Naive thymus-derived CD4-positive, alpha-beta T cell (primary cell): ENCODE measurements at regions not wholly inside any gene's neighbourhood (a gene's known extent, or its start where the extent isn't known, plus 50 kb on each side); places are given as distances from the start of the nearest gene placed in this dataset.

ENCODE experiments used
- ATAC-seq: fragments of 150-1000 bp; cut with Tn5 transposase; 2 replicates; pipeline ENCODE4 v1.10.0; 2021; ENCODE audit warnings: mild to moderate bottlenecking, moderate library complexity
- CTCF ChIA-PET: fragments of 350-600 bp; sonication (Branson Sonifier 250); formaldehyde crosslinking; loops from one replicate; lab custom pipeline; 2021; ENCODE audit warnings: antibody characterized with exemption; lab: Charles Lee
- POLR2A ChIA-PET: fragments of 350-600 bp; sonication (Branson Sonifier 250); formaldehyde crosslinking; loops from one replicate; lab custom pipeline; 2021; ENCODE audit warnings: antibody characterized with exemption, inconsistent platforms; lab: Charles Lee
- DNase-seq, 9 donors: peaks; one replicate each; pipeline versions ENCODE4 v3.0.0 to v3.0.0-alpha.2; 2020 to 2022; ENCODE audit warnings: mixed read lengths in 1 of 9
- H3K27ac ChIP-seq: one replicate; pipeline ENCODE4 v1.7.0; 2013; ENCODE audit warnings: mild to moderate bottlenecking, low read depth, low read length, moderate library complexity
- H3K27me3 ChIP-seq, 2 donors: one replicate each; pipeline ENCODE4 v1.7.0; 2013; ENCODE audit warnings: low read length in 2 of 2, mild to moderate bottlenecking in 2 of 2, moderate library complexity in 2 of 2; ENCODE audit not compliant: control insufficient read depth in 2 of 2, insufficient read depth in 2 of 2
- H3K36me3 ChIP-seq, 3 experiments: 1 replicate in 2 of 3; 2 replicates in 1 of 3; pipeline ENCODE4 v1.7.0; 2013; ENCODE audit warnings: low read length in 3 of 3, mild to moderate bottlenecking in 3 of 3, moderate library complexity in 1 of 3; ENCODE audit not compliant: insufficient read depth in 3 of 3, control insufficient read depth in 2 of 3
- H3K4me1 ChIP-seq, 2 donors: one replicate each; pipeline ENCODE4 v1.7.0; 2013; ENCODE audit warnings: low read length in 2 of 2, mild to moderate bottlenecking in 2 of 2, moderate library complexity in 1 of 2; ENCODE audit not compliant: control insufficient read depth in 2 of 2, insufficient read depth in 2 of 2
- H3K4me3 ChIP-seq: 2 replicates; pipeline ENCODE4 v1.7.0; 2013; ENCODE audit warnings: mild to moderate bottlenecking, low read length
- H3K9me3 ChIP-seq, 3 experiments: 1 replicate in 2 of 3; 2 replicates in 1 of 3; pipeline ENCODE4 v1.7.0; 2013; ENCODE audit warnings: low read length in 3 of 3; ENCODE audit not compliant: control insufficient read depth in 2 of 3
- H3K27ac Mint-ChIP-seq, 9 donors: one replicate each; pipeline ENCODE4 v1.8.0; 2020 to 2022; ENCODE audit warnings: mixed read lengths in 9 of 9, mild to moderate bottlenecking in 8 of 9, moderate library complexity in 5 of 9, inconsistent platforms in 2 of 9
- H3K27me3 Mint-ChIP-seq, 5 donors: one replicate each; pipeline ENCODE4 v1.8.0; 2021 to 2022; ENCODE audit warnings: mixed read lengths in 5 of 5, mild to moderate bottlenecking in 1 of 5
- H3K36me3 Mint-ChIP-seq, 5 donors: one replicate each; pipeline ENCODE4 v1.8.0; 2020 to 2022; ENCODE audit warnings: mixed read lengths in 5 of 5, mild to moderate bottlenecking in 3 of 5, inconsistent platforms in 1 of 5
- H3K4me1 Mint-ChIP-seq, 7 donors: one replicate each; pipeline ENCODE4 v1.8.0; 2020 to 2022; ENCODE audit warnings: mixed read lengths in 7 of 7, mild to moderate bottlenecking in 3 of 7, inconsistent platforms in 1 of 7
- H3K4me3 Mint-ChIP-seq, 10 donors: one replicate each; pipeline ENCODE4 v1.8.0; 2020 to 2022; ENCODE audit warnings: mild to moderate bottlenecking in 10 of 10, mixed read lengths in 10 of 10, moderate library complexity in 6 of 10, inconsistent platforms in 2 of 10
- H3K9me3 Mint-ChIP-seq, 11 donors: one replicate each; pipeline ENCODE4 v1.8.0; 2020 to 2022; ENCODE audit warnings: mixed read lengths in 11 of 11, mild to moderate bottlenecking in 4 of 11, inconsistent platforms in 1 of 11, moderate library complexity in 1 of 11
- intact Hi-C, 2 donors: fragments of 100-400 bp; cut with micrococcal nuclease; formaldehyde crosslinking; loops; one replicate each; pipeline ENCODE4 v1.15.1; 2023

DNA sequence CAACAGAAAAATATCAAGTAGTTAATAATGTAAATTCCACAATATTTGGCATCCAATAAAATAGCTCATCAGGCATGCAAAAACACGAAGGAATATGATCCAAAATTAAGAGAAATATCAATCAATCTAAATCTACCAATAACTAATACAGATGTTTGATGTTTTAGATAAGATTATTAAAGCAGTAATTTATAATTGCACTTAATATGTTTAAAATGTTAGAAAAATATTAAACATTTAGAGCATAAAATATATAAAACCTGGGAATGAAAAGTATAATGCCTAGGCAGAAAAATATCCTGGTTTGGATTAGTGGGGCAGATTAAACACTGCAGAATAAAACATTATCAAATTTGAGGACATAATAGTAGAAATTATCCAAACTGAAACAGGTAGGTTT lies 879.9 kb downstream of the FAM181B start:
- ChIA-PET CTCF (no interaction called here), POLR2A (no interaction called here)
- H3K36me3 Mint-ChIP-seq: no peaks in the 10 kb centered on the region
- Histone ChIP-seq H3K4me3 (no peak overlapping the region), H3K4me1 (no peaks in the 10 kb centered on the region), H3K9me3 (no peaks in the 10 kb centered on the region), H3K36me3 (no peaks in the 10 kb centered on the region), H3K27me3 (no peaks in the 10 kb centered on the region), H3K27ac (no peak overlapping the region)
- H3K27ac Mint-ChIP-seq: no peak overlapping the region
- H3K9me3 Mint-ChIP-seq: no peaks in the 10 kb centered on the region
- no peak overlapping the region for H3K4me3 Mint-ChIP-seq
- no peak for DNase-seq
- peaks cover 0 to 18% (median 8%) of the 10 kb centered on the region in 7 donors for H3K4me1 Mint-ChIP-seq
- H3K27me3 Mint-ChIP-seq: peaks cover 0 to 12% (median 0%) of the 10 kb centered on the region in 5 donors
- intact Hi-C loops: no loop called here
- no peak for ATAC-seq

DNA sequence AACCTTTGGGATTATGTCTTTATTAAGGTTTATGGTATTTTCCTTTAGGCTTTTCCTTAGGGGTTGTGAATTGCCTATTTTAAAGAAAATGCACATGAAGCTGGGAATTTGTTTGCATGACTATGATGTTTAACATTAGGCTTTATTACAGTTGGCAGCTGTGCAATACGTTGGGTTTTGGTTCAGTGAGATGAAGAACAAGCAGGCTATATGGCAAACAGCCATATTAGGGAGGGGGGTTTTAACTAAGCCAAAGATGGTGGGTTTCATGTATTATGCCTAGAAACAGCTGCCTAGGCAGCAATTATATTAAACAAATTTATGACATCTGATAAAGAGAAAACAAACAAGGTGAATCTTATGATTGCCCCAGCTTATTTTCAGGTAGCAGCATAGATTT lies 880.8 kb downstream of the FAM181B start:
- POLR2A ChIA-PET: no interaction called here
- peaks cover 0 to 12% (median 0%) of the 10 kb centered on the region in 5 donors for H3K27me3 Mint-ChIP-seq
- peaks cover 0 to 18% (median 8%) of the 10 kb centered on the region in 7 donors for H3K4me1 Mint-ChIP-seq
- no peak overlapping the region for H3K4me3 ChIP-seq
- no peaks in the 10 kb centered on the region for H3K9me3 ChIP-seq
- no peaks in the 10 kb centered on the region for H3K9me3 Mint-ChIP-seq
- ATAC-seq (no peak), DNase-seq (no peak)
- H3K36me3 ChIP-seq: no peaks in the 10 kb centered on the region
- intact Hi-C loops: no loop called here
- no peak overlapping the region for H3K27ac Mint-ChIP-seq
- no peaks in the 10 kb centered on the region for H3K36me3 Mint-ChIP-seq
- H3K4me1 ChIP-seq: no peaks in the 10 kb centered on the region
- H3K27ac ChIP-seq: no peak overlapping the region
- CTCF ChIA-PET: interaction anchor here (0.6 kb wide), 1 partner anchor 16 kb away, joined by 3 read pairs; no protein-coding TSS in a partner anchor
- H3K27me3 ChIP-seq: no peaks in the 10 kb centered on the region
- H3K4me3 Mint-ChIP-seq: no peak overlapping the region

DNA sequence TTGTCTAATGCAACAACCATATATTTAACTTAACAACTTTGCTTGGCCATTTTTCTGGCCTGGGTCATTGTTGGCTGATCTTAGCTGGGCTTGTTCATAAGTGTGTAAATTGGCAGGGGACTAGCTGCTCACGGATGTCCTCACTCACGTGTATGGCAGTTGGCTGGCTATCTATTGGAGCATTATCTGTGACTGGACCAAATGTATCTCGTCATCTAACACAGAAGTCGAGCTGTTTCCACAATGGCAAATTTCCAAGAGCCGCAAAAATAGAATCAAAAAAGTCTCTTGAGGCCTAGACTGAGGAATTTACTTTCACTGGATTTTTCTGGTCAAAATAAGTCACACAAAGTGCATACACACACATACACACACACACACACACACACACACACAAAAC lies 893.3 kb downstream of the FAM181B start:
- intact Hi-C loops: no loop called here
- H3K27ac ChIP-seq: no peak overlapping the region
- no peaks in the 10 kb centered on the region for H3K36me3 ChIP-seq
- POLR2A ChIA-PET: no interaction called here
- no peaks in the 10 kb centered on the region for H3K27me3 ChIP-seq
- H3K4me1 ChIP-seq: no peaks in the 10 kb centered on the region
- no peak overlapping the region for H3K4me3 ChIP-seq
- H3K27me3 Mint-ChIP-seq: no peaks in the 10 kb centered on the region
- H3K9me3 ChIP-seq: no peaks in the 10 kb centered on the region
- ATAC-seq (no peak), DNase-seq (no peak)
- H3K36me3 Mint-ChIP-seq: no peaks in the 10 kb centered on the region
- peaks cover 0 to 4% (median 0%) of the 10 kb centered on the region in 11 donors for H3K9me3 Mint-ChIP-seq
- H3K4me3 Mint-ChIP-seq: no peak overlapping the region
- H3K27ac Mint-ChIP-seq: no peak overlapping the region
- CTCF ChIA-PET: no interaction called here
- peaks cover 0 to 17% (median 6%) of the 10 kb centered on the region in 7 donors for H3K4me1 Mint-ChIP-seq

DNA sequence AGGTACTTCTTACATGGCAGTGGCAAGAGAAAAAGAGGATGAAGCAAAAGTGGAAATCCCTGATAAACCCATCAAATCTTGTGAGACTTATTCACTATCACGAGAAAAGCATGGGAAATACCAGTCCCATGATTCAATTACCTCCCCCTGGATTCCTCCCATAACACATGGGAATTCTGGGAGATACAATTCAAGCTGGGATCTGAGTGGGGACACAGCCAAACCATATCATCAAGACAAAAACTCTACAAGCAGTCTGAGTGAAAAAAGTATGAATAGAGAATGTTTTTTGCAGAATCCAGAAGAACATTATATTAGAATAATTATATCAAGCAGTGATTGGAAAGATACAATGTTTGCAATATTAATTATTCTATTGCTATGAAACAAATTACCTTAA lies 893.7 kb downstream of the FAM181B start:
- Histone ChIP-seq H3K27ac (no peak overlapping the region), H3K4me3 (no peak overlapping the region), H3K36me3 (no peaks in the 10 kb centered on the region), H3K9me3 (no peaks in the 10 kb centered on the region), H3K27me3 (no peaks in the 10 kb centered on the region), H3K4me1 (no peaks in the 10 kb centered on the region)
- H3K27ac Mint-ChIP-seq: no peak overlapping the region
- no peak overlapping the region for H3K4me3 Mint-ChIP-seq
- CTCF ChIA-PET: no interaction called here
- H3K27me3 Mint-ChIP-seq: no peaks in the 10 kb centered on the region
- H3K4me1 Mint-ChIP-seq: peaks cover 0 to 17% (median 6%) of the 10 kb centered on the region in 7 donors
- intact Hi-C loops: loop anchor here in 1 of 2 donors (10.0 kb wide), 1 partner anchor 1665 kb away; no protein-coding TSS in a partner anchor
- no peak for DNase-seq
- no peaks in the 10 kb centered on the region for H3K36me3 Mint-ChIP-seq
- ATAC-seq: no peak
- POLR2A ChIA-PET: no interaction called here
- peaks cover 0 to 4% (median 0%) of the 10 kb centered on the region in 11 donors for H3K9me3 Mint-ChIP-seq

DNA sequence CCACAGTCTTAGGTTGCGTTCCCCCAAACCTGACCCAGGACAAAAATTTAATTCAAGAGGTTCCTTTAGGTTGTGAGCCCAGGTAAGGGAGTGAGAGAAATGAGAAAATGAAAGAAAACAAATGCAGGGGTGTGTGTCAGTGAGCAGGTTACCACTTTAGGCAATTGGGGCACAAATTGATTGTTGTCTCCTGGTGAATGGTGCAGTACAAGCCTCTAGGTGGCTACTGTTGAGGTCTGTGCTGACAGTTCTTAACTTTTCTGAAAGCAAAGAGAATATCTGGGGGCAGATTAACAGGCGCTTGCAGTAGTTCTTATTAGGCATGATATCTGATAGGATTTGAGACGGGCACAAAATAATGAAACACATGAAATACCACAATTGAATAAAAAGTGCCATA lies 894.6 kb downstream of the FAM181B start:
- peaks cover 0 to 2% (median 0%) of the 10 kb centered on the region in 5 donors for H3K36me3 Mint-ChIP-seq
- H3K27me3 Mint-ChIP-seq: no peaks in the 10 kb centered on the region
- H3K4me3 Mint-ChIP-seq: no peak overlapping the region
- ChIA-PET POLR2A (no interaction called here), CTCF (no interaction called here)
- Histone ChIP-seq H3K9me3 (no peaks in the 10 kb centered on the region), H3K36me3 (no peaks in the 10 kb centered on the region), H3K27me3 (no peaks in the 10 kb centered on the region), H3K4me1 (no peaks in the 10 kb centered on the region), H3K4me3 (no peak overlapping the region), H3K27ac (no peak overlapping the region)
- ATAC-seq (no peak), DNase-seq (no peak)
- peaks cover 0 to 17% (median 6%) of the 10 kb centered on the region in 7 donors for H3K4me1 Mint-ChIP-seq
- H3K27ac Mint-ChIP-seq: peak overlapping the region in 1 of 9 donors; percentile 62
- intact Hi-C loops: loop anchor here in 1 of 2 donors (10.0 kb wide), 1 partner anchor 1666 kb away; no protein-coding TSS in a partner anchor
- H3K9me3 Mint-ChIP-seq: peaks cover 0 to 8% (median 4%) of the 10 kb centered on the region in 11 donors

DNA sequence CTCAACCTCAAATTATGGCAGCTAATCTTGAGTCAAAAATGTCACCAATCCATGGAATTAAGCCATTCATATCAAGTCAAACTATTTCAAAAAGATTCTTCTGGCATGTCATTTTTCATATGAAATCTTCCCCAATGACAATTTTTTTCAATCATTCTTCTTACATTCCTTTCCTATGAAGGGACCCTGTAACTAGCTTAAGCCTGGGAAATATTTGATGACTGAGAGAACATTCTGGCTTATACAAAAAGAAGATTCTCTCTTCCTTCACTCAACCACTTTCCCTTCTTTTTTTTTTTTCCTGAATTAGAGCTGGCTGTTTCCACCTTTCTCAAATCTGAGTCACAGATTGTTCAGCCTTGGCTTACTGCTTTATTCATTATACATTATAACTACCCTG lies 903.7 kb downstream of the FAM181B start:
- ChIA-PET POLR2A (interaction anchor here (0.6 kb wide), 1 partner anchor 128 kb away, joined by 3 read pairs; no protein-coding TSS in a partner anchor), CTCF (no interaction called here)
- H3K4me3 Mint-ChIP-seq: no peak overlapping the region
- ATAC-seq (no peak), DNase-seq (no peak)
- peaks cover 4 to 42% (median 17%) of the 10 kb centered on the region in 11 donors for H3K9me3 Mint-ChIP-seq
- Histone ChIP-seq H3K27me3 (no peaks in the 10 kb centered on the region), H3K36me3 (no peaks in the 10 kb centered on the region), H3K27ac (no peak overlapping the region), H3K4me1 (no peaks in the 10 kb centered on the region), H3K4me3 (no peak overlapping the region), H3K9me3 (no peaks in the 10 kb centered on the region)
- peaks cover 0 to 4% (median 0%) of the 10 kb centered on the region in 5 donors for H3K27me3 Mint-ChIP-seq
- peaks cover 0 to 14% (median 8%) of the 10 kb centered on the region in 5 donors for H3K36me3 Mint-ChIP-seq
- no peak overlapping the region for H3K27ac Mint-ChIP-seq
- H3K4me1 Mint-ChIP-seq: peaks cover 0 to 6% (median 0%) of the 10 kb centered on the region in 7 donors
- intact Hi-C loops: loop anchor here in 1 of 2 donors (10.0 kb wide), 1 partner anchor 1675 kb away; no protein-coding TSS in a partner anchor

DNA sequence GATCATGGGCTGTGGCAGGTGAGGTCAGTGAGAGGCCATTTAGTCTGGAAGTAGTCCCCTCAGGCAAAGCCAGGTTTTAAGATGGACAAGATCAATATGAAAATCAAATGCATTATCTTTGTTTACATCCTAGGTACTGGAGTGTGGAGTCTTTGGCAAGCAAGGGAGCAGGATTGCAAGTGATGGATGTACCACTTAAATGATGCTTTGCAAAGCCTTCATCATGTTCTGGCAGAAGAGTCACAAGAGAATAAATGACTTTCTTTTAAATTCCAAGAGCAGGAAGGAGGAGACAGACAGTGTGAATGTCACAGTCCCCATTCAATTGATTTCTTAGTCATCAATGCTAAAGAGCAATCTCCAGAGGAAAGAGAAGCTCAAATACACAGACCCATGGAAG lies 908.3 kb downstream of the FAM181B start:
- H3K4me1 Mint-ChIP-seq: peaks cover 0 to 11% (median 7%) of the 10 kb centered on the region in 7 donors
- intact Hi-C loops: no loop called here
- Histone ChIP-seq H3K27ac (no peak overlapping the region), H3K36me3 (no peaks in the 10 kb centered on the region), H3K9me3 (no peaks in the 10 kb centered on the region), H3K27me3 (no peaks in the 10 kb centered on the region), H3K4me3 (no peak overlapping the region), H3K4me1 (no peaks in the 10 kb centered on the region)
- no peak for ATAC-seq
- peaks cover 0 to 2% (median 0%) of the 10 kb centered on the region in 11 donors for H3K9me3 Mint-ChIP-seq
- ChIA-PET CTCF (no interaction called here), POLR2A (no interaction called here)
- no peaks in the 10 kb centered on the region for H3K36me3 Mint-ChIP-seq
- H3K4me3 Mint-ChIP-seq: no peak overlapping the region
- no peak overlapping the region for H3K27ac Mint-ChIP-seq
- DNase-seq: no peak
- H3K27me3 Mint-ChIP-seq: peaks cover 0 to 4% (median 0%) of the 10 kb centered on the region in 5 donors
